Stomach (tissue), 4 donors: ENCODE measurements at regions not wholly inside any gene's neighbourhood (a gene's known extent, or its start where the extent isn't known, plus 50 kb on each side); places are given as distances from the start of the nearest gene placed in this dataset.

Source experiments
- CTCF ChIP-seq, 7 experiments: fragments of 450-650 bp in 4 of 7; fragments of 200-600 bp in 3 of 7; sonication (generic) in 3 of 7; IDR thresholded peaks; one replicate each; pipeline ENCODE4 v1.5.1; 2016 to 2019; ENCODE audit warnings: antibody characterized with exemption in 7 of 7, control low read depth in 2 of 7, mild to moderate bottlenecking in 1 of 7
- EP300 ChIP-seq: sonication (generic); formaldehyde crosslinking; IDR thresholded peaks from one replicate; pipeline ENCODE4 v1.6.1; 2017; ENCODE audit warnings: antibody characterized with exemption
- POLR2A ChIP-seq, 4 donors: fragments of 450-650 bp; IDR thresholded peaks; one replicate each; pipeline ENCODE4 v1.6.1; 2016; ENCODE audit warnings: antibody characterized with exemption in 4 of 4, control low read depth in 2 of 4, mild to moderate bottlenecking in 1 of 4, moderate library complexity in 1 of 4
- POLR2AphosphoS5 ChIP-seq, 3 donors: sonication (generic); formaldehyde crosslinking; IDR thresholded peaks; one replicate each; pipeline ENCODE4 v1.6.1; 2016; ENCODE audit warnings: antibody characterized with exemption in 3 of 3

- TF ChIP-seq CTCF (IDR thresholded peaks at IDR 0.05): no peak
- TF ChIP-seq POLR2A (IDR thresholded peaks at IDR 0.05): no peak
- no peak for TF ChIP-seq POLR2AphosphoS5 (IDR thresholded peaks at IDR 0.05)
- TF ChIP-seq EP300: no peak
These were observed 388.1 kb upstream of the CHAC2 start for GRCh38 chr2:53379547-53379946.
